ENCODE measurements at regions not wholly inside any gene's neighbourhood (a gene's known extent, or its start where the extent isn't known, plus 50 kb on each side); places are given as distances from the start of the nearest gene placed in this dataset.

GRCh38 chr15:48031466-48031865, 89.3 kb upstream of the SLC24A5 start:
- Histone ChIP-seq H3K9me3 (ENCODE audit: control insufficient read depth, insufficient read depth, low read depth, low read length) (no peaks in the 10 kb centered on the region), H3K36me3 (ENCODE audit: control insufficient read depth, insufficient read depth, low read length) (no peaks in the 10 kb centered on the region), H3K27me3 (ENCODE audit: control insufficient read depth, insufficient read depth, low read length) (no peaks in the 10 kb centered on the region), H3K4me3 (ENCODE audit: low read depth in 2 of 2, low read length in 2 of 2) (no peak overlapping the region), H3K4me1 (ENCODE audit: control insufficient read depth, insufficient read depth, low read length) (no peaks in the 10 kb centered on the region), H3K27ac (ENCODE audit: low read length) (no peak overlapping the region)
- TF ChIP-seq CTCF (IDR thresholded peaks at IDR 0.05) = no peak
- no peak for TF ChIP-seq POLR2AphosphoS5 (IDR thresholded peaks at IDR 0.05; ENCODE audit: low read depth, low read length)
- no peak for TF ChIP-seq TCF7L2 (IDR thresholded peaks at IDR 0.05; ENCODE audit: low read depth, low read length)
- no peak for TF ChIP-seq SIN3A (IDR thresholded peaks at IDR 0.05; ENCODE audit: borderline replicate concordance, insufficient read depth, low read depth, low read length)
- no peak for TF ChIP-seq REST (IDR thresholded peaks at IDR 0.05; ENCODE audit: insufficient read depth in 1 of 2, low read depth in 2 of 2, low read length in 1 of 2)
- DNase-seq (ENCODE audit: low read depth, low spot score) = no peak
- intact Hi-C loops (cut with micrococcal nuclease; ENCODE audit: unreplicated experiment) = no loop called here
- in situ Hi-C loops (cut with HindIII; ENCODE audit: low pct_unique_long_range_greater_than_20kb, low sequenced_read_pairs) = no loop called here
- BruUV-seq (replicated peaks) = no TSS peak
- no peak for ATAC-seq
- ChIA-PET POLR2A (no interaction called here), CTCF (no interaction called here)

GRCh38 chr15:48031973-48032372, 88.8 kb upstream of the SLC24A5 start:
- H3K4me1 ChIP-seq (ENCODE audit: control insufficient read depth, insufficient read depth, low read length) = no peaks in the 10 kb centered on the region
- no TSS peak for BruUV-seq (replicated peaks)
- DNase-seq (ENCODE audit: low read depth, low spot score) (no peak), ATAC-seq (no peak)
- in situ Hi-C loops (cut with HindIII; ENCODE audit: low pct_unique_long_range_greater_than_20kb, low sequenced_read_pairs) (no loop called here), intact Hi-C loops (cut with micrococcal nuclease; ENCODE audit: unreplicated experiment) (no loop called here)
- H3K4me3 ChIP-seq (ENCODE audit: low read depth in 2 of 2, low read length in 2 of 2) = no peak overlapping the region
- ChIA-PET CTCF (no interaction called here), POLR2A (no interaction called here)
- no peaks in the 10 kb centered on the region for H3K36me3 ChIP-seq (ENCODE audit: control insufficient read depth, insufficient read depth, low read length)
- TF ChIP-seq SIN3A (IDR thresholded peaks at IDR 0.05; ENCODE audit: borderline replicate concordance, insufficient read depth, low read depth, low read length) (no peak), TCF7L2 (IDR thresholded peaks at IDR 0.05; ENCODE audit: low read depth, low read length) (no peak), CTCF (IDR thresholded peaks at IDR 0.05) (no peak), POLR2AphosphoS5 (IDR thresholded peaks at IDR 0.05; ENCODE audit: low read depth, low read length) (no peak), REST (IDR thresholded peaks at IDR 0.05; ENCODE audit: insufficient read depth in 1 of 2, low read depth in 2 of 2, low read length in 1 of 2) (no peak)
- no peak overlapping the region for H3K27ac ChIP-seq (ENCODE audit: low read length)
- H3K9me3 ChIP-seq (ENCODE audit: control insufficient read depth, insufficient read depth, low read depth, low read length) = no peaks in the 10 kb centered on the region
- H3K27me3 ChIP-seq (ENCODE audit: control insufficient read depth, insufficient read depth, low read length) = no peaks in the 10 kb centered on the region
